ENCODE measurements at regions not wholly inside any gene's neighbourhood (a gene's known extent, or its start where the extent isn't known, plus 50 kb on each side); places are given as distances from the start of the nearest gene placed in this dataset.

GRCh38 chr16:73966851-73967250, 329.8 kb upstream of the PSMD7 start:
- H3K4me1 ChIP-seq (ENCODE audit: control insufficient read depth in 1 of 2, insufficient read depth in 2 of 2, low read length in 2 of 2): no peaks in the 10 kb centered on the region
- ChIA-PET CTCF (interaction anchor here (1.4 kb wide), 1 partner anchor 308 kb away, joined by 3 read pairs; no protein-coding TSS in a partner anchor), POLR2A (no interaction called here), RAD21 (ENCODE audit: low non-redundant PET in 1 of 2, low total read pairs in 2 of 2, uncharacterized antibody in 2 of 2, unreplicated experiment in 2 of 2) (no interaction called here)
- no peaks in the 10 kb centered on the region for H3K9me2 ChIP-seq (ENCODE audit: insufficient read depth)
- H3K27ac ChIP-seq (ENCODE audit: low read depth, low read length): no peak overlapping the region
- TF ChIP-seq SIN3A (IDR thresholded peaks at IDR 0.05; ENCODE audit: low read depth) (no peak), CTCF (IDR thresholded peaks at IDR 0.05 in 2 of 3, conservative IDR thresholded peaks at IDR 0.05 in 1 of 3; ENCODE audit: borderline replicate concordance in 1 of 3, insufficient read depth in 1 of 3, low read depth in 2 of 3, low read length in 2 of 3) (no peak), ELF1 (IDR thresholded peaks at IDR 0.05; ENCODE audit: borderline replicate concordance, low read depth) (no peak), MAX (IDR thresholded peaks at IDR 0.05) (no peak), EGR1 (IDR thresholded peaks at IDR 0.05; ENCODE audit: low read depth) (no peak), REST (IDR thresholded peaks at IDR 0.05; ENCODE audit: low read depth) (no peak), POLR2A (IDR thresholded peaks at IDR 0.05; ENCODE audit: borderline replicate concordance, extremely low read depth, insufficient read depth, insufficient read length) (no peak), ATF3 (IDR thresholded peaks at IDR 0.05) (no peak), CEBPB (IDR thresholded peaks at IDR 0.05; ENCODE audit: low read depth) (no peak), ZFX (IDR thresholded peaks at IDR 0.05) (no peak), SRF (IDR thresholded peaks at IDR 0.05; ENCODE audit: low read depth) (no peak), RAD21 (IDR thresholded peaks at IDR 0.05; ENCODE audit: low read depth) (no peak), JUND (IDR thresholded peaks at IDR 0.05) (no peak), YY1 (IDR thresholded peaks at IDR 0.05; ENCODE audit: extremely low read depth, insufficient replicate concordance, low read depth, low read length) (no peak), POLR2AphosphoS5 (IDR thresholded peaks at IDR 0.05; ENCODE audit: low read depth, low read length) (no peak), TCF7L2 (IDR thresholded peaks at IDR 0.05; ENCODE audit: borderline replicate concordance, extremely low read depth, insufficient read depth, insufficient read length) (no peak), SP1 (IDR thresholded peaks at IDR 0.05; ENCODE audit: low read depth) (no peak), ZNF274 (IDR thresholded peaks at IDR 0.05; ENCODE audit: low read depth, low read length) (no peak), ZBTB33 (IDR thresholded peaks at IDR 0.05; ENCODE audit: extremely low read depth, insufficient replicate concordance, low read length) (no peak)
- no TSS peak for BruUV-seq (replicated peaks)
- H3K4me3 ChIP-seq (replicated peaks in 1 of 2; ENCODE audit: low read depth in 1 of 2, low read length in 2 of 2): no peak overlapping the region
- H2AFZ ChIP-seq (ENCODE audit: low read depth, low read length, poor library complexity, severe bottlenecking): no peak overlapping the region
- no peaks in the 10 kb centered on the region for H3K79me2 ChIP-seq (ENCODE audit: insufficient read depth, low read length)
- peaks cover 22% of the 10 kb centered on the region for H3K27me3 ChIP-seq (ENCODE audit: insufficient read depth, low read length)
- 0 out of 4 replicates have a peak, but pooled peaks cover 0 to 4% of the 10 kb centered on the region in 2 experiments for H3K9me3 ChIP-seq (ENCODE audit: control insufficient read depth in 1 of 2, insufficient read depth in 1 of 2, low read depth in 1 of 2, low read length in 2 of 2)
- H4K20me1 ChIP-seq (ENCODE audit: insufficient read depth): no peaks in the 10 kb centered on the region; the same call in 1 of the 2 replicates
- no peaks in the 10 kb centered on the region for H3K36me3 ChIP-seq (ENCODE audit: control insufficient read depth in 1 of 2, insufficient read depth in 2 of 2, low read length in 2 of 2)
- ATAC-seq (no peak), DNase-seq (ENCODE audit: low read depth, low spot score) (no peak)
- no peak overlapping the region for H3K4me2 ChIP-seq (ENCODE audit: low read length)
- intact Hi-C loops (cut with micrococcal nuclease): no loop called here
- H3K9ac ChIP-seq (ENCODE audit: low read length): no peak overlapping the region
